GM12891 (cell line): ENCODE measurements at regions not wholly inside any gene's neighbourhood (a gene's known extent, or its start where the extent isn't known, plus 50 kb on each side); places are given as distances from the start of the nearest gene placed in this dataset.

Source experiments
- DNase-seq: peaks from one replicate; pipeline ENCODE4 v3.0.0; 2011; ENCODE audit warnings: low spot score; ENCODE audit not compliant: insufficient read length
- FAIRE-seq: peaks from 2 replicates; lab custom pipeline; 2011; peaks lifted over from hg19 to GRCh38; lab: Jason Lieb, UNC
- PAX5 ChIP-seq: IDR thresholded peaks from 2 replicates; pipeline ENCODE4 v1.6.1; 2011; ENCODE audit warnings: low read length, moderate library complexity, mild to moderate bottlenecking; ENCODE audit not compliant: insufficient read depth, severe bottlenecking
- POLR2A ChIP-seq: IDR thresholded peaks from 2 replicates; pipeline ENCODE4 v1.6.1; 2011; ENCODE audit warnings: low read depth, low read length, control low read depth
- POLR2AphosphoS5 ChIP-seq: IDR thresholded peaks from 2 replicates; pipeline ENCODE4 v1.6.1; 2011; ENCODE audit warnings: low read depth, low read length, control low read depth
- POU2F2 ChIP-seq: IDR thresholded peaks from 2 replicates; pipeline ENCODE4 v1.6.1; 2011; ENCODE audit warnings: low read depth, mild to moderate bottlenecking, control low read depth, low read length, moderate library complexity
- SPI1 ChIP-seq: IDR thresholded peaks from 2 replicates; pipeline ENCODE4 v1.6.1; 2011; ENCODE audit warnings: low read depth, low read length, control low read depth
- TAF1 ChIP-seq: IDR thresholded peaks from 2 replicates; pipeline ENCODE4 v1.6.1; 2011; ENCODE audit warnings: low read depth, low read length, control low read depth

- DNase-seq (no peak), FAIRE-seq (no peak)
- TF ChIP-seq PAX5 (no peak), POLR2AphosphoS5 (no peak), TAF1 (no peak), SPI1 (no peak), POLR2A (no peak), POU2F2 (no peak)
Measured at GRCh38 chr15:77825252-77825542, 192.5 kb upstream of the LINGO1 start.

- DNase-seq: no peak
- no peak for TF ChIP-seq PAX5
- no peak for TF ChIP-seq POU2F2
- TF ChIP-seq POLR2A: no peak
- no peak for TF ChIP-seq POLR2AphosphoS5
- no peak for TF ChIP-seq TAF1
- no peak for TF ChIP-seq SPI1
- FAIRE-seq: no peak
Measured at GRCh38 chr15:77824361-77825251, 191.9 kb upstream of the LINGO1 start.

- FAIRE-seq (no peak), DNase-seq (no peak)
- no peak for TF ChIP-seq PAX5
- no peak for TF ChIP-seq POLR2A
- TF ChIP-seq POLR2AphosphoS5: no peak
- no peak for TF ChIP-seq SPI1
- no peak for TF ChIP-seq POU2F2
- no peak for TF ChIP-seq TAF1
Measured at GRCh38 chr15:77823736-77824135, 191.0 kb upstream of the LINGO1 start.

- TF ChIP-seq PAX5 (no peak), POU2F2 (no peak), SPI1 (no peak), POLR2AphosphoS5 (no peak), TAF1 (no peak), POLR2A (no peak)
- no peak for DNase-seq
- no peak for FAIRE-seq
Measured at GRCh38 chr15:77822631-77823230, 190.0 kb upstream of the LINGO1 start.

- DNase-seq: no peak
- FAIRE-seq: no peak
- TF ChIP-seq PAX5 (no peak), POLR2AphosphoS5 (no peak), POU2F2 (no peak), TAF1 (no peak), SPI1 (no peak), POLR2A (no peak)
Measured at GRCh38 chr15:77821959-77822256, 189.2 kb upstream of the LINGO1 start.

GRCh38 chr15:77821188-77821958, 188.7 kb upstream of the LINGO1 start:
- FAIRE-seq (peak; percentile 69), DNase-seq (peak; percentile 58)
- TF ChIP-seq POLR2AphosphoS5: no peak
- no peak for TF ChIP-seq SPI1
- TF ChIP-seq POLR2A: no peak
- TF ChIP-seq PAX5: no peak

GRCh38 chr15:77819851-77820728, 187.4 kb upstream of the LINGO1 start:
- FAIRE-seq: no peak
- peak; percentile 44 for DNase-seq
- TF ChIP-seq PAX5 (no peak), TAF1 (no peak), POLR2A (no peak), SPI1 (no peak), POU2F2 (no peak), POLR2AphosphoS5 (no peak)

- TF ChIP-seq SPI1: no peak
- no peak for TF ChIP-seq POLR2AphosphoS5
- TF ChIP-seq POLR2A: no peak
- no peak for TF ChIP-seq POU2F2
- no peak for TF ChIP-seq PAX5
- no peak for TF ChIP-seq TAF1
- DNase-seq: peak; percentile 48
- FAIRE-seq: peak; percentile 38
Measured at GRCh38 chr15:77819048-77819850, 186.5 kb upstream of the LINGO1 start.
